ENCODE measurements at regions not wholly inside any gene's neighbourhood (a gene's known extent, or its start where the extent isn't known, plus 50 kb on each side); places are given as distances from the start of the nearest gene placed in this dataset.

- no peak for TF ChIP-seq CTCF (conservative IDR thresholded peaks at IDR 0.05 in 1 of 2, IDR thresholded peaks at IDR 0.05 in 1 of 2; ENCODE audit: extremely low read depth in 1 of 2, insufficient read depth in 1 of 2, low read depth in 1 of 2, low read length in 2 of 2)
- TF ChIP-seq EZH2 (IDR thresholded peaks at IDR 0.05; ENCODE audit: borderline replicate concordance, low read length), result no peak
Observed at GRCh38 chr4:38310446-38311043, 350.3 kb downstream of the PTTG2 start.
